ENCODE measurements at regions not wholly inside any gene's neighbourhood (a gene's known extent, or its start where the extent isn't known, plus 50 kb on each side); places are given as distances from the start of the nearest gene placed in this dataset.

GRCh38 chr2:175640655-175641054 is 361.4 kb downstream of the LNPK start:
- H3K9me3 Mint-ChIP-seq, result no peaks in the 10 kb centered on the region
- DNase-seq (no peak), ATAC-seq (no peak)
- H3K27me3 Mint-ChIP-seq, result peaks cover 3% of the 10 kb centered on the region
- no peak overlapping the region for H3K27ac Mint-ChIP-seq
- no peaks in the 10 kb centered on the region for H3K36me3 Mint-ChIP-seq (ENCODE audit: low read depth)
- no peak for TF ChIP-seq CTCF (IDR thresholded peaks at IDR 0.05)
- no peaks in the 10 kb centered on the region for H3K4me1 Mint-ChIP-seq (ENCODE audit: low read depth)
- CTCF ChIA-PET, result no interaction called here
- POLR2A ChIA-PET, result no interaction called here
- intact Hi-C loops (cut with micrococcal nuclease), result no loop called here
- H3K4me3 Mint-ChIP-seq, result no peak overlapping the region

DNA sequence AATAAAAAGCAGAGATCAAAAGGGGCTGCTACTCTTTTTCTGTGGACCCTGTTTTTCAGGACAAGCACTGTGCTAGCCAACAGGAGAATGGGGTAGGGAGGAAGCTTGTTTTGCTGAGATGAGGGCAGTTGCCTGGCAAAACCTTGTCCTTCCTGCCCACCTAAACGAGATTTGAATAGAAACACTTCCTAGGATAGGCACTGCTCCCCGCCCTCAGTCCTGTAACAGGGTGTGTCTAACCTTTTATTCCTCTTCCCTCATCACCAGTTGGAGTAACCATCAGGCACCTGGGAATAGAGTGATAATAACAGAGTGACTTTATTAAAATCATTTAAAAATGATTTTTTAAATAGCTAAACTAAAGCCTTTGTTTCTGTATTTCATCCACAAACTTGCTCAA is 368.8 kb downstream of the LNPK start:
- DNase-seq (no peak), ATAC-seq (no peak)
- POLR2A ChIA-PET, result no interaction called here
- Mint-ChIP-seq H3K36me3 (ENCODE audit: low read depth) (no peaks in the 10 kb centered on the region), H3K9me3 (peaks cover 1% of the 10 kb centered on the region), H3K4me3 (no peak overlapping the region), H3K27ac (no peak overlapping the region), H3K4me1 (ENCODE audit: low read depth) (no peaks in the 10 kb centered on the region), H3K27me3 (peaks cover 6% of the 10 kb centered on the region)
- no peak for TF ChIP-seq CTCF (IDR thresholded peaks at IDR 0.05)
- intact Hi-C loops (cut with micrococcal nuclease), result no loop called here
- CTCF ChIA-PET, result interaction anchor here (1.2 kb wide), 1 partner anchor 57 kb away, joined by 3 read pairs; no protein-coding TSS in a partner anchor

DNA sequence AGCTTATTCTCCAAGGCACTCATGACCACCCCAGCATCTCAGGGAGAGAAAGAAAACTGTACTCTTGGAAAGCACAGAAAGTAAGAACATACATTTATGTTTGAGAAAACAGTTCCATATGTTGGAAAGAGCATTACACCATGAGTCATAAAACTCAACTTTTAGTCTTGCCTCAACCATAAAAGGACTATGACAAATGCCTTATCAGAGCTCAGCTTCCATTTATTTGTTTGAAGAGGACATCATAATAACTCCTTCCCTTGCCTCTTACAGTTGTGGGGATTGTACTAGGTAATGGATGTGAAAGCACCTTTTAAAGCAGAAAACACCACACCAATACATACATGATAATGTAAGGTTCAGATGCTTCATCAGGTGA is 370.8 kb downstream of the LNPK start:
- H3K27ac Mint-ChIP-seq, result no peak overlapping the region
- H3K4me3 Mint-ChIP-seq, result no peak overlapping the region
- no peak for ATAC-seq
- peaks cover 6% of the 10 kb centered on the region for H3K27me3 Mint-ChIP-seq
- intact Hi-C loops (cut with micrococcal nuclease), result no loop called here
- POLR2A ChIA-PET, result no interaction called here
- DNase-seq, result no peak
- no peaks in the 10 kb centered on the region for H3K36me3 Mint-ChIP-seq (ENCODE audit: low read depth)
- CTCF ChIA-PET, result no interaction called here
- H3K9me3 Mint-ChIP-seq, result peaks cover 1% of the 10 kb centered on the region
- no peaks in the 10 kb centered on the region for H3K4me1 Mint-ChIP-seq (ENCODE audit: low read depth)
- TF ChIP-seq CTCF (IDR thresholded peaks at IDR 0.05), result no peak

- Mint-ChIP-seq H3K27me3 (peaks cover 6% of the 10 kb centered on the region), H3K27ac (no peak overlapping the region), H3K36me3 (ENCODE audit: low read depth) (no peaks in the 10 kb centered on the region), H3K4me1 (ENCODE audit: low read depth) (no peaks in the 10 kb centered on the region), H3K4me3 (no peak overlapping the region), H3K9me3 (peaks cover 1% of the 10 kb centered on the region)
- intact Hi-C loops (cut with micrococcal nuclease), result no loop called here
- ChIA-PET POLR2A (no interaction called here), CTCF (interaction anchor here (1.6 kb wide), 1 partner anchor 60 kb away, joined by 4 read pairs; no protein-coding TSS in a partner anchor)
- DNase-seq (no peak), ATAC-seq (no peak)
- no peak for TF ChIP-seq CTCF (IDR thresholded peaks at IDR 0.05)
Observed at GRCh38 chr2:175630280-175631244, 371.5 kb downstream of the LNPK start.

DNA sequence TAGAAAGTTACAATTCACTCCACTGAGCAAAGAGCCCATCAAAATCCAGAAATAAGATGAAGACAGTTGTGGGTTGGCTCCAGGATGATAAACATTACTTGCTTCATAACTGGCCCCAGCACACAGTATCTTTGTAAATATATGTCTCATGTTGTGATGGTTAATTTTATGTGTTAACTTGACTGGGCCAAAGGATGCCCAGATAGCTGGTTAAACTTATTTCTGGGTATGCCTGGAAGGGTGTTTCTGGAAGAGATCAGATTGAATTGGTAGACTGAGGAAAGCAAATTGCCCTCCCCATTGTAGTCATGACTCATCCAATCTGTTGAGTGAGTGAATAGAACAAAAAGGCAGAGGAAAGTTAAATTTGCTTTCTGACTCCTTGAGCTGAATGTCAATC is 373.8 kb downstream of the LNPK start:
- ChIA-PET CTCF (no interaction called here), POLR2A (no interaction called here)
- Mint-ChIP-seq H3K36me3 (ENCODE audit: low read depth) (no peaks in the 10 kb centered on the region), H3K27ac (no peak overlapping the region), H3K9me3 (peaks cover 1% of the 10 kb centered on the region), H3K4me1 (ENCODE audit: low read depth) (no peaks in the 10 kb centered on the region), H3K4me3 (no peak overlapping the region), H3K27me3 (peaks cover 7% of the 10 kb centered on the region)
- no peak for DNase-seq
- no peak for TF ChIP-seq CTCF (IDR thresholded peaks at IDR 0.05)
- intact Hi-C loops (cut with micrococcal nuclease), result no loop called here
- no peak for ATAC-seq

Data from activated CD8-positive, alpha-beta T cell treated with anti-CD3 and anti-CD28 coated beads for 36 hours (primary cell).